Caco-2 (cell line): ENCODE measurements at regions not wholly inside any gene's neighbourhood (a gene's known extent, or its start where the extent isn't known, plus 50 kb on each side); places are given as distances from the start of the nearest gene placed in this dataset.
"Not testable (repeated sequence)": the region's sequence is repeated elsewhere in the genome, so short reads cannot be mapped to it uniquely, and the experiment has no call there.

ENCODE experiments used
- BruUV-seq: library from RNA; stranded (reverse); fragments of 400-500 nt; replicated peaks from 2 replicates; lab custom pipeline; 2021; lab: Mats Ljungman, UMichigan
- CTCF ChIA-PET: fragments of 300-600 bp; sonication (Branson Sonifier 250); formaldehyde crosslinking; loops from one replicate; lab custom pipeline; 2022; ENCODE audit warnings: antibody characterized with exemption; lab: Charles Lee
- POLR2A ChIA-PET: fragments of 300-600 bp; sonication (Branson Sonifier 250); formaldehyde crosslinking; loops from one replicate; lab custom pipeline; 2022; ENCODE audit warnings: antibody characterized with exemption; lab: Charles Lee
- DNase-seq, 2 experiments: peaks; one replicate each; pipeline versions ENCODE4 v3.0.0 to v3.0.0-alpha.2; 2020 to 2022
- H3K27me3 ChIP-seq: replicated peaks from 2 replicates; pipeline ENCODE4 v1.6.0; 2011; ENCODE audit warnings: low read length; ENCODE audit not compliant: control insufficient read depth, insufficient read depth
- H3K36me3 ChIP-seq: 2 replicates; pipeline ENCODE4 v1.5.1; 2011; ENCODE audit warnings: low read length; ENCODE audit not compliant: control insufficient read depth, insufficient read depth
- H3K4me1 ChIP-seq: fragments of 250-450 bp; sonication (Bioruptor Pico); 2 replicates; pipeline ENCODE4 v1.5.1; 2020; ENCODE audit warnings: mild to moderate bottlenecking
- H3K4me3 ChIP-seq: 2 replicates; pipeline ENCODE4 v1.5.1; 2011; ENCODE audit warnings: low read depth, mild to moderate bottlenecking, control low read depth, low read length
- H3K9me3 ChIP-seq: fragments of 250-450 bp; sonication (Bioruptor Pico); 2 replicates; pipeline ENCODE4 v1.5.1; 2020; ENCODE audit warnings: mild to moderate bottlenecking, moderate library complexity
- H3K27ac Mint-ChIP-seq: one replicate; pipeline ENCODE4 v1.8.0; 2022; ENCODE audit warnings: mixed read lengths; ENCODE audit not compliant: unreplicated experiment
- H3K27me3 Mint-ChIP-seq: one replicate; pipeline ENCODE4 v1.8.0; 2022; ENCODE audit warnings: mixed read lengths; ENCODE audit not compliant: insufficient read depth, unreplicated experiment
- H3K36me3 Mint-ChIP-seq: one replicate; pipeline ENCODE4 v1.8.0; 2022; ENCODE audit warnings: mild to moderate bottlenecking, mixed read lengths; ENCODE audit not compliant: insufficient read depth, unreplicated experiment
- H3K4me1 Mint-ChIP-seq: one replicate; pipeline ENCODE4 v1.8.0; 2022; ENCODE audit warnings: low read depth, mixed read lengths; ENCODE audit not compliant: unreplicated experiment
- H3K4me3 Mint-ChIP-seq: one replicate; pipeline ENCODE4 v1.8.0; 2022; ENCODE audit warnings: mild to moderate bottlenecking, moderate library complexity, mixed read lengths; ENCODE audit not compliant: unreplicated experiment
- H3K9me3 Mint-ChIP-seq: one replicate; pipeline ENCODE4 v1.8.0; 2022; ENCODE audit warnings: mixed read lengths; ENCODE audit not compliant: unreplicated experiment
- intact Hi-C: fragments of 100-400 bp; cut with micrococcal nuclease; formaldehyde crosslinking; loops from one replicate; pipeline ENCODE4 v1.10.0; 2022; ENCODE audit not compliant: unreplicated experiment
- TF ChIP-seq, protein P1 (sequence below), 2 experiments: fragments of 200-600 bp in 1 of 2; IDR thresholded peaks; 1 replicate in 1 of 2; 2 replicates in 1 of 2; pipeline versions ENCODE4 v1.5.1 to v1.8.0; 2011 to 2022; ENCODE audit warnings: antibody characterized with exemption in 1 of 2, control low read depth in 1 of 2, inconsistent platforms in 1 of 2, low read depth in 1 of 2, low read length in 1 of 2, mild to moderate bottlenecking in 1 of 2, moderate library complexity in 1 of 2; ENCODE audit not compliant: insufficient read depth in 1 of 2, severe bottlenecking in 1 of 2, unreplicated experiment in 1 of 2

DNA sequence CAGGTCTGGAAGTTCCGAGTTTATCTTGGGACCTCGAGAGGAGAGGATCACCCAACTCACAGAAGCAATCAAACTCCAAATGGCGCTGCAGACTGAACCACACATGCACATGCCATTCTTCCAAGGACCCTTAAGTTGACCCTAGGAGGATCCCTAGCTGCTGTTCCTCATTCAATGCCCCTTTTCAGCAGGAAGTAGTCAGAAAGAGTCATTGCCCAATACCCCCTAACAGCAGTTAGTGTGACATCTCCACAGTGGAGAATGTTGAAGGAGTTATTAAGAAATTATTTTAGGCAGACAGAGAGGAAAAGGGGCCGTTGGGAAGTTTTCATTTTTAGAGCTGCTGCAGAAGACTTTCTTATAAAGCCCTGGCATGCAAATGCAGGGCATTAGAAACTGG lies 229.9 kb upstream of the DAB2 start:
- H3K27me3 Mint-ChIP-seq: peaks cover 4% of the 10 kb centered on the region
- Histone ChIP-seq H3K9me3 (no peaks in the 10 kb centered on the region), H3K4me1 (no peaks in the 10 kb centered on the region), H3K36me3 (no peaks in the 10 kb centered on the region), H3K27me3 (no peaks in the 10 kb centered on the region), H3K4me3 (no peak overlapping the region)
- H3K9me3 Mint-ChIP-seq: no peaks in the 10 kb centered on the region
- intact Hi-C loops: no loop called here
- TF ChIP-seq, protein P1, sequence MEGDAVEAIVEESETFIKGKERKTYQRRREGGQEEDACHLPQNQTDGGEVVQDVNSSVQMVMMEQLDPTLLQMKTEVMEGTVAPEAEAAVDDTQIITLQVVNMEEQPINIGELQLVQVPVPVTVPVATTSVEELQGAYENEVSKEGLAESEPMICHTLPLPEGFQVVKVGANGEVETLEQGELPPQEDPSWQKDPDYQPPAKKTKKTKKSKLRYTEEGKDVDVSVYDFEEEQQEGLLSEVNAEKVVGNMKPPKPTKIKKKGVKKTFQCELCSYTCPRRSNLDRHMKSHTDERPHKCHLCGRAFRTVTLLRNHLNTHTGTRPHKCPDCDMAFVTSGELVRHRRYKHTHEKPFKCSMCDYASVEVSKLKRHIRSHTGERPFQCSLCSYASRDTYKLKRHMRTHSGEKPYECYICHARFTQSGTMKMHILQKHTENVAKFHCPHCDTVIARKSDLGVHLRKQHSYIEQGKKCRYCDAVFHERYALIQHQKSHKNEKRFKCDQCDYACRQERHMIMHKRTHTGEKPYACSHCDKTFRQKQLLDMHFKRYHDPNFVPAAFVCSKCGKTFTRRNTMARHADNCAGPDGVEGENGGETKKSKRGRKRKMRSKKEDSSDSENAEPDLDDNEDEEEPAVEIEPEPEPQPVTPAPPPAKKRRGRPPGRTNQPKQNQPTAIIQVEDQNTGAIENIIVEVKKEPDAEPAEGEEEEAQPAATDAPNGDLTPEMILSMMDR (IDR thresholded peaks at IDR 0.05; ENCODE audit: insufficient read depth in 1 of 2, low read depth in 1 of 2, low read length in 1 of 2, severe bottlenecking in 1 of 2, unreplicated experiment in 1 of 2): no peak
- BruUV-seq: no TSS peak
- ChIA-PET POLR2A (no interaction called here), CTCF (no interaction called here)
- no peak overlapping the region for H3K4me3 Mint-ChIP-seq
- DNase-seq: no peak
- H3K4me1 Mint-ChIP-seq: no peaks in the 10 kb centered on the region
- no peaks in the 10 kb centered on the region for H3K36me3 Mint-ChIP-seq
- H3K27ac Mint-ChIP-seq: no peak overlapping the region

DNA sequence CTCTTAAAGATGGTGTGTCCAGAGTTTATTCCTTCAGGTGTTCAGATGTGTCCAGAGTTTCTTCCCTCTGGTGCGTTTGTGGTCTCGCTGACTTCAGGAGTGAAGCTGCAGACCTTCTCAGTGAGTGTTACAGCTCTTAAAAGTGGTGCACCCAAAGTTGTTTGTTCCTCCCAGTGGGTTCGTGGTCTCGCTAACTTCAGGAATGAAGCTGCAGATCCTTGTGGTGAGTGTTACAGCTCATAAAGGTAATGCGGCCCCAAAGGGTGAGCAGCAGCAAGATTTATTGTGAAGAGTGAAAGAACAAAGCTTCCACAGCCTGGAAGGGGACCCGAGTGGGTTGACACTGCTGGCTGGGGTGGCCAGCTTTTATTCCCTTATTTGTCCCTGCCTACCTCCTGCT lies 227.7 kb upstream of the DAB2 start:
- H3K36me3 ChIP-seq, H3K9me3 Mint-ChIP-seq, intact Hi-C loops, DNase-seq, H3K4me3 Mint-ChIP-seq, H3K27me3 Mint-ChIP-seq, H3K27me3 ChIP-seq, H3K4me1 ChIP-seq, H3K27ac Mint-ChIP-seq, POLR2A ChIA-PET, H3K9me3 ChIP-seq, H3K36me3 Mint-ChIP-seq, H3K4me1 Mint-ChIP-seq, BruUV-seq, CTCF ChIA-PET, H3K4me3 ChIP-seq: not testable (repeated sequence)

DNA sequence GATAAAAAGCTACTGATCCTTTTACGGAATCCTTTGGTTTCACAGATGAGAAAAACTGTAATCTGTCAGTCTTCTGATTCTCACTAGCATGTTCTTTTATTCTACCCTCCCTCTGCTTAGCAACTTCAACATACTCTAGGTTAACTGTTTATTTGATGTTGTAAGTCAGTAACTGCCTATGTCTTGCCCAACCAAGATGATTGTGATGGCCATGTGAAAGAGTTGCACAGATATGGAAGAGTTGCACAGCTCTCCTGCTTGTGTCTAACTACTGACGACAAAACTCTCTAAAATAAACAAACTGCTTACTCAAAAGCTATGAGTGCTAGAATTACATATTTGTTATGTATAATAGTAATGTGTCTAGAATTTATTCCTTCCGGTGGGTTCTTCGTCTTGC lies 227.3 kb upstream of the DAB2 start:
- Histone ChIP-seq H3K36me3 (no peaks in the 10 kb centered on the region), H3K27me3 (no peaks in the 10 kb centered on the region), H3K4me3 (no peak overlapping the region), H3K4me1 (0 out of 2 replicates have a peak, but pooled peaks cover 3% of the 10 kb centered on the region), H3K9me3 (no peaks in the 10 kb centered on the region)
- Mint-ChIP-seq H3K4me3 (no peak overlapping the region), H3K36me3 (no peaks in the 10 kb centered on the region), H3K9me3 (no peaks in the 10 kb centered on the region), H3K27ac (no peak overlapping the region), H3K27me3 (no peaks in the 10 kb centered on the region), H3K4me1 (no peaks in the 10 kb centered on the region)
- ChIA-PET CTCF (no interaction called here), POLR2A (no interaction called here)
- TF ChIP-seq, protein P1 (IDR thresholded peaks at IDR 0.05; ENCODE audit: insufficient read depth in 1 of 2, low read depth in 1 of 2, low read length in 1 of 2, severe bottlenecking in 1 of 2, unreplicated experiment in 1 of 2): no peak
- no TSS peak for BruUV-seq
- intact Hi-C loops: no loop called here
- DNase-seq: no peak
